Activated CD8-positive, alpha-beta T cell treated with anti-CD3 and anti-CD28 coated beads, Interleukin-2, amount 10 ng/mL, durations not matched to agents 7 days and 5 days (primary cell): ENCODE measurements at regions not wholly inside any gene's neighbourhood (a gene's known extent, or its start where the extent isn't known, plus 50 kb on each side); places are given as distances from the start of the nearest gene placed in this dataset.
"Not testable (repeated sequence)": the region's sequence is repeated elsewhere in the genome, so short reads cannot be mapped to it uniquely, and the experiment has no call there.

ENCODE experiments used
- ATAC-seq: fragments of 150-1000 bp; cut with Tn5 transposase; one replicate; pipeline ENCODE4 v1.10.0; 2021; ENCODE audit warnings: moderate library complexity
- CTCF ChIA-PET: fragments of 350-600 bp; sonication (Branson Sonifier 250); formaldehyde crosslinking; loops from one replicate; lab custom pipeline; 2021; ENCODE audit warnings: antibody characterized with exemption; lab: Charles Lee
- POLR2A ChIA-PET: fragments of 350-600 bp; sonication (Branson Sonifier 250); formaldehyde crosslinking; loops from one replicate; lab custom pipeline; 2021; ENCODE audit warnings: antibody characterized with exemption; lab: Charles Lee
- DNase-seq: peaks from one replicate; pipeline ENCODE4 v3.0.0-alpha.2; 2020
- H3K27ac Mint-ChIP-seq: one replicate; pipeline ENCODE4 v1.8.0; 2021; ENCODE audit warnings: mild to moderate bottlenecking, mixed read lengths
- H3K27me3 Mint-ChIP-seq: one replicate; pipeline ENCODE4 v1.8.0; 2021; ENCODE audit warnings: low read depth, mixed read lengths
- H3K36me3 Mint-ChIP-seq: one replicate; pipeline ENCODE4 v1.8.0; 2021; ENCODE audit warnings: low read depth, mixed read lengths
- H3K4me1 Mint-ChIP-seq: one replicate; pipeline ENCODE4 v1.8.0; 2021; ENCODE audit warnings: low read depth, mixed read lengths
- H3K4me3 Mint-ChIP-seq: one replicate; pipeline ENCODE4 v1.8.0; 2021; ENCODE audit warnings: mild to moderate bottlenecking, mixed read lengths
- H3K9me3 Mint-ChIP-seq: one replicate; pipeline ENCODE4 v1.8.0; 2022; ENCODE audit warnings: mixed read lengths; ENCODE audit not compliant: insufficient read depth

- H3K4me1 Mint-ChIP-seq, result no peaks in the 10 kb centered on the region
- ATAC-seq (no peak), DNase-seq (no peak)
- ChIA-PET POLR2A (no interaction called here), CTCF (no interaction called here)
- H3K9me3 Mint-ChIP-seq, result peaks cover 6% of the 10 kb centered on the region
- no peak overlapping the region for H3K27ac Mint-ChIP-seq
- no peak overlapping the region for H3K4me3 Mint-ChIP-seq
- H3K27me3 Mint-ChIP-seq, result no peaks in the 10 kb centered on the region
- no peaks in the 10 kb centered on the region for H3K36me3 Mint-ChIP-seq
Observed at GRCh38 chr2:39881948-39882347, 102.9 kb upstream of the THUMPD2 start.

GRCh38 chr2:39881494-39881893, 102.4 kb upstream of the THUMPD2 start:
- no peaks in the 10 kb centered on the region for H3K36me3 Mint-ChIP-seq
- no peaks in the 10 kb centered on the region for H3K4me1 Mint-ChIP-seq
- ChIA-PET POLR2A (no interaction called here), CTCF (no interaction called here)
- H3K9me3 Mint-ChIP-seq, result peaks cover 6% of the 10 kb centered on the region
- DNase-seq (no peak), ATAC-seq (no peak)
- H3K4me3 Mint-ChIP-seq, result no peak overlapping the region
- H3K27me3 Mint-ChIP-seq, result no peaks in the 10 kb centered on the region
- H3K27ac Mint-ChIP-seq, result no peak overlapping the region

- DNase-seq, H3K4me1 Mint-ChIP-seq, H3K27me3 Mint-ChIP-seq, ATAC-seq, H3K9me3 Mint-ChIP-seq, H3K36me3 Mint-ChIP-seq, H3K27ac Mint-ChIP-seq, POLR2A ChIA-PET, H3K4me3 Mint-ChIP-seq, CTCF ChIA-PET: not testable (repeated sequence)
Observed at GRCh38 chr2:39879001-39879400, 99.9 kb upstream of the THUMPD2 start.

- Mint-ChIP-seq H3K9me3 (peaks cover 6% of the 10 kb centered on the region), H3K27me3 (no peaks in the 10 kb centered on the region), H3K27ac (no peak overlapping the region), H3K4me1 (no peaks in the 10 kb centered on the region), H3K4me3 (no peak overlapping the region), H3K36me3 (no peaks in the 10 kb centered on the region)
- no peak for ATAC-seq
- DNase-seq, result no peak
- ChIA-PET CTCF (no interaction called here), POLR2A (no interaction called here)
Observed at GRCh38 chr2:39875914-39876267, 96.8 kb upstream of the THUMPD2 start.

GRCh38 chr2:39875182-39875913, 96.3 kb upstream of the THUMPD2 start:
- CTCF ChIA-PET, result no interaction called here
- ATAC-seq (no peak), DNase-seq (no peak)
- no peaks in the 10 kb centered on the region for H3K27me3 Mint-ChIP-seq
- no peak overlapping the region for H3K27ac Mint-ChIP-seq
- POLR2A ChIA-PET, result no interaction called here
- H3K36me3 Mint-ChIP-seq, result no peaks in the 10 kb centered on the region
- no peaks in the 10 kb centered on the region for H3K4me1 Mint-ChIP-seq
- H3K4me3 Mint-ChIP-seq, result no peak overlapping the region
- peaks cover 6% of the 10 kb centered on the region for H3K9me3 Mint-ChIP-seq

- ChIA-PET POLR2A (no interaction called here), CTCF (interaction anchor here (0.6 kb wide), 1 partner anchor 298 kb away, joined by 3 read pairs; no protein-coding TSS in a partner anchor)
- Mint-ChIP-seq H3K4me3 (no peak overlapping the region), H3K36me3 (no peaks in the 10 kb centered on the region), H3K9me3 (no peaks in the 10 kb centered on the region), H3K27me3 (no peaks in the 10 kb centered on the region), H3K27ac (no peak overlapping the region), H3K4me1 (no peaks in the 10 kb centered on the region)
- no peak for ATAC-seq
- no peak for DNase-seq
Observed at GRCh38 chr2:39874236-39874635, 95.2 kb upstream of the THUMPD2 start.

- Mint-ChIP-seq H3K9me3 (no peaks in the 10 kb centered on the region), H3K27ac (no peak overlapping the region), H3K4me3 (no peak overlapping the region), H3K27me3 (no peaks in the 10 kb centered on the region), H3K4me1 (no peaks in the 10 kb centered on the region), H3K36me3 (no peaks in the 10 kb centered on the region)
- ChIA-PET POLR2A (no interaction called here), CTCF (interaction anchor here (0.6 kb wide), 1 partner anchor 298 kb away, joined by 3 read pairs; no protein-coding TSS in a partner anchor)
- no peak for ATAC-seq
- no peak for DNase-seq
Observed at GRCh38 chr2:39873586-39873985, 94.5 kb upstream of the THUMPD2 start.

GRCh38 chr2:39872748-39873147, 93.7 kb upstream of the THUMPD2 start:
- DNase-seq (no peak), ATAC-seq (no peak)
- H3K27me3 Mint-ChIP-seq, result no peaks in the 10 kb centered on the region
- no peak overlapping the region for H3K4me3 Mint-ChIP-seq
- H3K9me3 Mint-ChIP-seq, result no peaks in the 10 kb centered on the region
- no peaks in the 10 kb centered on the region for H3K4me1 Mint-ChIP-seq
- ChIA-PET CTCF (no interaction called here), POLR2A (no interaction called here)
- no peak overlapping the region for H3K27ac Mint-ChIP-seq
- H3K36me3 Mint-ChIP-seq, result no peaks in the 10 kb centered on the region

- Mint-ChIP-seq H3K4me1 (no peaks in the 10 kb centered on the region), H3K9me3 (no peaks in the 10 kb centered on the region), H3K27ac (no peak overlapping the region), H3K27me3 (no peaks in the 10 kb centered on the region), H3K4me3 (no peak overlapping the region), H3K36me3 (no peaks in the 10 kb centered on the region)
- CTCF ChIA-PET, result no interaction called here
- no peak for DNase-seq
- POLR2A ChIA-PET, result no interaction called here
- no peak for ATAC-seq
Observed at GRCh38 chr2:39871291-39871761, 92.3 kb upstream of the THUMPD2 start.

- ATAC-seq (no peak), DNase-seq (no peak)
- Mint-ChIP-seq H3K4me3 (no peak overlapping the region), H3K27ac (no peak overlapping the region), H3K9me3 (no peaks in the 10 kb centered on the region), H3K27me3 (no peaks in the 10 kb centered on the region), H3K4me1 (no peaks in the 10 kb centered on the region), H3K36me3 (no peaks in the 10 kb centered on the region)
- POLR2A ChIA-PET, result no interaction called here
- CTCF ChIA-PET, result no interaction called here
Observed at GRCh38 chr2:39870871-39871270, 91.8 kb upstream of the THUMPD2 start.

- POLR2A ChIA-PET, result no interaction called here
- ATAC-seq (no peak), DNase-seq (no peak)
- no peak overlapping the region for H3K27ac Mint-ChIP-seq
- no peaks in the 10 kb centered on the region for H3K36me3 Mint-ChIP-seq
- H3K4me1 Mint-ChIP-seq, result no peaks in the 10 kb centered on the region
- H3K9me3 Mint-ChIP-seq, result no peaks in the 10 kb centered on the region
- no peaks in the 10 kb centered on the region for H3K27me3 Mint-ChIP-seq
- H3K4me3 Mint-ChIP-seq, result no peak overlapping the region
- CTCF ChIA-PET, result no interaction called here
Observed at GRCh38 chr2:39867268-39867667, 88.2 kb upstream of the THUMPD2 start.

- Mint-ChIP-seq H3K4me3 (no peak overlapping the region), H3K27ac (no peak overlapping the region), H3K36me3 (no peaks in the 10 kb centered on the region), H3K9me3 (no peaks in the 10 kb centered on the region), H3K4me1 (no peaks in the 10 kb centered on the region), H3K27me3 (no peaks in the 10 kb centered on the region)
- ATAC-seq (no peak), DNase-seq (no peak)
- ChIA-PET CTCF (no interaction called here), POLR2A (no interaction called here)
Observed at GRCh38 chr2:39865751-39866150, 86.7 kb upstream of the THUMPD2 start.

GRCh38 chr2:39863672-39864071, 84.6 kb upstream of the THUMPD2 start:
- H3K9me3 Mint-ChIP-seq, H3K4me3 Mint-ChIP-seq, H3K27me3 Mint-ChIP-seq, POLR2A ChIA-PET, H3K36me3 Mint-ChIP-seq, ATAC-seq, CTCF ChIA-PET, DNase-seq, H3K27ac Mint-ChIP-seq, H3K4me1 Mint-ChIP-seq: not testable (repeated sequence)
